Stimulated activated memory B cell treated with anti-CD40 and anti-IgM and Interleukin-4, amounts not matched to agents 10 μg/mL and 1 μg/mL and 100 μg/mL, for 72 hours (primary cell): ENCODE measurements at regions not wholly inside any gene's neighbourhood (a gene's known extent, or its start where the extent isn't known, plus 50 kb on each side); places are given as distances from the start of the nearest gene placed in this dataset.

Experiments
- ATAC-seq: fragments of 150-1000 bp; cut with Tn5 transposase; 2 replicates; pipeline ENCODE4 v1.10.0; 2021
- H3K27ac Mint-ChIP-seq: one replicate; pipeline ENCODE4 v1.8.0; 2022; ENCODE audit warnings: mild to moderate bottlenecking, mixed read lengths
- H3K27me3 Mint-ChIP-seq: one replicate; pipeline ENCODE4 v1.8.0; 2022; ENCODE audit warnings: mixed read lengths
- H3K36me3 Mint-ChIP-seq: one replicate; pipeline ENCODE4 v1.8.0; 2022; ENCODE audit warnings: mixed read lengths
- H3K4me1 Mint-ChIP-seq: one replicate; pipeline ENCODE4 v1.8.0; 2022; ENCODE audit warnings: mixed read lengths
- H3K4me3 Mint-ChIP-seq: one replicate; pipeline ENCODE4 v1.8.0; 2022; ENCODE audit warnings: mild to moderate bottlenecking, moderate library complexity, mixed read lengths
- H3K9me3 Mint-ChIP-seq: one replicate; pipeline ENCODE4 v1.8.0; 2022; ENCODE audit warnings: mixed read lengths

DNA sequence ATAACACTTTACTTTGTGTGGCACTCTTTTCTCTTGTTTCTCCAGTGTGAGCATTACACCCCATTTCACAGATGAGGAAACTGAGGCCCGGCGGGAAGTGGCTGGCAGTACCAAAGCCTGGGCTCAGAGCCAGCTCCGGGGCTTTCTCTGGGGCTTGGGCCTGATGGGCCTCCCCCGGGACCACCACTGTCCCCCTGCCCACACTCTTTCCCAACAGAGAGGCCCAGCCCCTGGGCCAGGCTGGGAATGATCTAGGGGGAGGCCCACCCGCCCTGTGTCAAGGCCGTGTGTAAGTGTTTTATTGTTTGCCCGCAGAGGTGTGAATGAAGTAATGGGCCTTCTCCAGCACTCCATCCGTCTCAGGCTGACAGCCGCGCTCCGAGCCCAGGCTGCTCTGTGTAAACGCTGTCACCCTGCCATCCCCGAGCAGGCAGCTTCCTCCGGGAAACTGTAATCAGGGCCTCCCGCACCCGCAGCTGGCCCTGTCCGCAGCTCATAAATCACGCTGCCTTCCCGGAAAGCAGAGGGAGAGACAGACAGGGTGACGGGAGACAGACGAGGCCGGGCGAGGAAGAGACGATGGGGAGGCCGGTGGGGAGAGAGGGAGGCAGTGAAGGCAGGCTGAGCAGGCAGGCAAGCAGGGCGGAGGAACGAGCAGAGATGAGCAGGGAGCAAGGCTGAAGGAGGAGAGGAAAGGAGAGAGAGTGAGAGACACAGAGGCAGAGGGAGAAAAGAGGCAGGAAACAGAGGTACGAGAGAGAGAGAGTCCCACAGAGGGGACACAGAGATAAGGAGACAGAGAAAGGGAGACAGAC lies 109.7 kb upstream of the ZBTB40 start:
- H3K36me3 Mint-ChIP-seq, result no peaks in the 10 kb centered on the region
- H3K4me3 Mint-ChIP-seq, result no peak overlapping the region
- H3K27ac Mint-ChIP-seq, result no peak overlapping the region
- H3K27me3 Mint-ChIP-seq, result peaks cover 53% of the 10 kb centered on the region
- H3K9me3 Mint-ChIP-seq, result no peaks in the 10 kb centered on the region
- H3K4me1 Mint-ChIP-seq, result peaks cover 7% of the 10 kb centered on the region
- no peak for ATAC-seq

DNA sequence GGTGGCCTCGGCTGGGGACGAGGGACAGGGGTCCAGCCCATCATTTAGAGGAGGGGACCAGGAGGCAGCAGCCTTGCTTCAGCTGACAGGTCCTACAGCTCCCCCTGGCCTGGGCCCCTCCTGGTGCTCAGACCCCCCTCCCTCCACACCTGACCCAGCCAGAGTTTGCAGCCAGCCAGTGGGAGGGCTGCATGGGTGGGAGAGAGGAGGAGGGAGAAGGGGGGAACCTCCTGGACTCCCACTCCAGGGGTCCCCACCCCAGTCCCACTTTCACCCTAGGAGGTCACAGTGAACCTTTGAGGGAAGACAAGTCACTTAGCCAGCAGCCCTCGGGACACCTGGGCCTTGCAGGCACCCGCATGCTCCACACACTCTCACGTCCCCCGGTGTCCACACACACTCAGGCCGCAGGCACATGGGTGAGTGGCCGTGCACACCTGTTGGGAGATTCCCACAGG lies 108.9 kb upstream of the ZBTB40 start:
- no peak for ATAC-seq
- Mint-ChIP-seq H3K27ac (no peak overlapping the region), H3K4me3 (no peak overlapping the region)

DNA sequence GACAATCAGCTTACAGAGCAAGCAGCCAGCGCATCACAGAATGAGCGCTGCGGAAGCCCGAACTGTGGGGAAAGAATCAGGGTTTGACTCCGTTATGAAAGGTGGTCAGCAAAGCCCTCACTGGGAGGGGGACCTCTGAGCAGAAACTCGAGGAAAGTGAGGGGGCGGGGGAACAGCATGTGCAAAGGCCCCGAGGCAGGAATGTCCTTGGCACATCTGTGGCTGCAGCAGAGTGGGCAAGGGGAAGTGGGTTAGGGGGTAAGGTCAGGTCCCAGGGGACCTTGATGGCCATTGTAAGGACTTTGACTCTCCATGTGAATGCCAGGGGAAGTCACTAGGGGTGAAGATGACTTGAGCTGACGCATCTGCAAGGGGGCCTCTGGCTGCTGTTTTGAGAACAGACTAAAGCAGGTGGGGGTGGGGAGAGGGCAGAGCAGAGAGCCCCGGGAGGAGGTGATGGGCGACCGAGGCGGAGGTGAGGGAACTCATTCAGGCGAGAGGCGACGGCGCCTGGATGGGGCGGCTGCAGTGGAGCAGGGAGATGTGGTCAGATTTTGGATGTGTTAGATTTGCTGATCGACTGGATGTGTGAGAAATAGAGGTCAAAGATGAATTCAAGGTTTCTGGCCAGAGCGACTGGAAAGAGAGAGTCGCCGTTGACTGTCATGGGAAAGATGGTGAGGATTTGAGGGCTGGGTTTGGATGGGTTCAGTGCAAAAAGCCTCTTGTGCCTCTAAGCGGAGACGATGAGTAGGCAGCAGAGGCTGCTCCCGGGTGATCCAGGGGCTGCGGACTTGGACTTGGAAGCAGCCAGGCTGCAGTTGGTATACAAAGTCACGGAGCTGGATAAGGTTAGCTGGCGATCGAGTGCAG lies 108.0 kb upstream of the ZBTB40 start:
- ATAC-seq, result no peak
- H3K36me3 Mint-ChIP-seq, result no peaks in the 10 kb centered on the region
- peaks cover 63% of the 10 kb centered on the region for H3K27me3 Mint-ChIP-seq
- no peak overlapping the region for H3K27ac Mint-ChIP-seq
- H3K4me1 Mint-ChIP-seq, result peaks cover 7% of the 10 kb centered on the region
- no peaks in the 10 kb centered on the region for H3K9me3 Mint-ChIP-seq
- no peak overlapping the region for H3K4me3 Mint-ChIP-seq

More for the DNA sequence above, 108.9 kb upstream of the ZBTB40 start:
- peaks cover 54% of the 10 kb centered on the region for H3K27me3 Mint-ChIP-seq
- peaks cover 7% of the 10 kb centered on the region for H3K4me1 Mint-ChIP-seq
- H3K36me3 Mint-ChIP-seq, result no peaks in the 10 kb centered on the region
- H3K9me3 Mint-ChIP-seq, result no peaks in the 10 kb centered on the region

DNA sequence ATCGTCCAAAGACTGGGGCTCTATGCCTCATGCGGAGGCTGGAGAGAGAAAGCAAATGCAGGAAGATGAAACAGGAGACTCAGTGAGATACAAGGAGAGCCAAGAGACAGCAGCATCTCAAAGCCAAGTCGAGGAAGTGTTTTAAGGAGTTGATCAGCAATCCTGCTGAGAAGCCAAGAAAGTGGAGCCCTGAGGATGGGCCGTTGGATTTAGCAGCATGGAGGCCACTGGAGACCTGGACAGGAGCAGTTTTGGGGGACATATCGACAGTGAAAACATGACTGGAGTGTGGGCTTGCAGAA lies 107.4 kb upstream of the ZBTB40 start:
- peaks cover 69% of the 10 kb centered on the region for H3K27me3 Mint-ChIP-seq
- no peak overlapping the region for H3K27ac Mint-ChIP-seq
- no peaks in the 10 kb centered on the region for H3K9me3 Mint-ChIP-seq
- no peaks in the 10 kb centered on the region for H3K36me3 Mint-ChIP-seq
- H3K4me1 Mint-ChIP-seq, result peaks cover 7% of the 10 kb centered on the region
- no peak overlapping the region for H3K4me3 Mint-ChIP-seq
- no peak for ATAC-seq

DNA sequence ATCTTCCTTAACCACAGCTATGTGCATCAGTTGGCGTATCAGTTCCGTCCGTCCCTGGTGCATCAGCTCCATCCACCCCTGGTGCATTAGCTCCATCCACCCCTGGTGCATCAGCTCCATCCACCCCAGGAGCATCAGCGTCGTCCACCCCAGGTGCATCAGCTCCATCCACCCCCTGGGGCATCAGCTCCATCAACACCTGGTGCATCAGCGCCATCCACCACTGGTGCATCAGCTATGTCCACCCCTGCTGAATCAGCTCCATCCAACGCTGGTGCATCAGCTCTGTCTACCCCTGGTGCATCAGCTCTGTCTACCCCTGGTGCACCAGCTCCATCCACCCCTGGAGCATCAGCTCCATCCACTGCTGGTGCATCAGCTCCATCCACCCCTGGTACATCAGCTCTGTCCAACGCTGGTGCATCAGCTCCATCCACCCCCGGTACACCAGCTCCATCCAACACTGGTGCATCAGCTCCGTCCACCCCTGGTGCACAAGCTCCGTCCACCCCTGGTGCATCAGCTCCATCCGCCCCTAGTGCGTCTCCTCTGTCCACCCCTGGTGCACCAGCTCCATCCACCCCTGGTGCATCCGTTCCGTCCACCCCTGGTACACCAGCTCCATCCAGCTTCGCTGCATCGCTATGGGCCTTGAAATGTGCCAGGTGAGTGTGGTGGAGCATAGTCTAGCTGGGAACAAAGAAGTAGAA lies 106.6 kb upstream of the ZBTB40 start:
- Mint-ChIP-seq H3K9me3 (no peaks in the 10 kb centered on the region), H3K4me1 (peaks cover 7% of the 10 kb centered on the region), H3K27me3 (peaks cover 72% of the 10 kb centered on the region), H3K27ac (no peak overlapping the region), H3K4me3 (no peak overlapping the region), H3K36me3 (no peaks in the 10 kb centered on the region)
- peak; percentile 14 for ATAC-seq

DNA sequence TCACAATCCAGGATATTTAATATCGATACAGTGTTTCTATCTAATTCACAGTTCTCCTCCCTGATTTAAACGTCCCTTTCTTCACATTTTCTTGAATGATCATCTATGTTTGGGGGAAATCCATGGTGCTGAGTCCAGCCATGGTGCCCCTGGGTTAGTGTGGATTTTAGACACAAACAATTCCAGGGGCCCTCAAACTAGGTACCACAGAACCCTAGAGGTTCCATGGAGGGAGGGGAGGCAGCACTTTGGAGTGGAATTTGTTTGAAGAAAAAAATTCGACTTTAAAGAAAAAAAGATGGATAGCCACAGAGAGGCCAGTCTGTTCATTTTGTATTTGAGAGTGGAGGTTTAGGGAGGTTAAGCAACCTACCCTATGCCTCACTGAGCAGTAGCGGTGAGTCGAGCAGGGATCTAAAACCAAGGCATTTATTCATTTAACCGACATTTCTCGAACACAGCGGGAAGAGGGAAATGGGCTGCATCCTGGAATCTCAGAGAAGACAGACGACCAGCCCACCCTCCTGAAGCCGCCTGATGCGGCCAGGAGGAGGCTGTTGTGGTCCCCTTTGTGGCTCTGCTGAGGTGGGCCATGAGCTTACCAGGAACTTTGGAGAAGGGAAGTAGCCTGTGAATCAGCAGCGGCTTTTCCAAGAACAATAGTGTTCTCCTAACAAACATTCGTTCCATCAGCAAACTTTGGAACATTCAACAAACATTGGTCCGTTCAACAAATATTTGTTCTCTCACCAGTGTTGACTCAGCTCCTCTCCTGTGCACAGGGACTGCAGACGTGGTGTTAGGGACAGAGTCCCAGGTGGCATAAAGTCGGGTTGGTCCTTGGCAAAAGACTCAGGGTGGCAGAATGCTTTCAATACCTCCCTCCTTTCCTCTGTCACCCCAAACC lies 103.5 kb upstream of the ZBTB40 start:
- Mint-ChIP-seq H3K27me3 (peaks cover 85% of the 10 kb centered on the region), H3K4me1 (peaks cover 14% of the 10 kb centered on the region), H3K36me3 (no peaks in the 10 kb centered on the region), H3K4me3 (no peak overlapping the region), H3K27ac (no peak overlapping the region), H3K9me3 (no peaks in the 10 kb centered on the region)
- ATAC-seq, result no peak

DNA sequence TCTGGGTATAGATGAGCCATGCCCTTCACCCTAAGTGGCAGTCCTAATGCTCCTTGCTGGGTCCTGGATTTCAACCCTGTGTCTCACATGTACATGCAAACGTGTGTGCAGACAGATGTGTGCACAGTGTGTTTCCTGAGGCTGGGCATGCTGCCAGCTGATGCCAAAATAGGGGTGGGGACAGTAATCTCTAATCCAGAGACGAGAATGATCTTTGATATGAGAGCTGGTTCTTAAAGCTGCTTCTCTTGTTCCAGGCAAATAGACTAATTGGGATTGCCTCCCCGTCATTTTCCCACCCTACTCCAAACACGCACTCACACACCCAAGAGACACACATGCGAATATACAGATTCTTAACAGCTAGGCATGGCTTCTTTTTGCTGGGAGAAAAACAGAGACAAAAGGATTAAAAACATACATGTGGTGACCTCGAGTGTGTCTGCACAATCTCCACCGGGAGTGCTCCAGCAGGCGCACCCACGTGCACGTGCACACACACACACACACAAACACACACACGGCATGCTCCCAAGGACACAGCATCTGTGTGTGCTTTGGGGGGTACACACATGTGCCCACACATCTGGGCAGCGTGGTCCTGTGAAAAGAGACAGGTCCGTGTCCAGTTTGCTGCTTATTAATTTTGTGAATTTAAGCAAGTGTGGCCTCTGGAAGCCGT lies 102.1 kb upstream of the ZBTB40 start:
- Mint-ChIP-seq H3K27ac (no peak overlapping the region), H3K27me3 (peaks cover 73% of the 10 kb centered on the region), H3K4me1 (peaks cover 14% of the 10 kb centered on the region), H3K4me3 (no peak overlapping the region), H3K36me3 (no peaks in the 10 kb centered on the region), H3K9me3 (no peaks in the 10 kb centered on the region)
- ATAC-seq, result no peak

DNA sequence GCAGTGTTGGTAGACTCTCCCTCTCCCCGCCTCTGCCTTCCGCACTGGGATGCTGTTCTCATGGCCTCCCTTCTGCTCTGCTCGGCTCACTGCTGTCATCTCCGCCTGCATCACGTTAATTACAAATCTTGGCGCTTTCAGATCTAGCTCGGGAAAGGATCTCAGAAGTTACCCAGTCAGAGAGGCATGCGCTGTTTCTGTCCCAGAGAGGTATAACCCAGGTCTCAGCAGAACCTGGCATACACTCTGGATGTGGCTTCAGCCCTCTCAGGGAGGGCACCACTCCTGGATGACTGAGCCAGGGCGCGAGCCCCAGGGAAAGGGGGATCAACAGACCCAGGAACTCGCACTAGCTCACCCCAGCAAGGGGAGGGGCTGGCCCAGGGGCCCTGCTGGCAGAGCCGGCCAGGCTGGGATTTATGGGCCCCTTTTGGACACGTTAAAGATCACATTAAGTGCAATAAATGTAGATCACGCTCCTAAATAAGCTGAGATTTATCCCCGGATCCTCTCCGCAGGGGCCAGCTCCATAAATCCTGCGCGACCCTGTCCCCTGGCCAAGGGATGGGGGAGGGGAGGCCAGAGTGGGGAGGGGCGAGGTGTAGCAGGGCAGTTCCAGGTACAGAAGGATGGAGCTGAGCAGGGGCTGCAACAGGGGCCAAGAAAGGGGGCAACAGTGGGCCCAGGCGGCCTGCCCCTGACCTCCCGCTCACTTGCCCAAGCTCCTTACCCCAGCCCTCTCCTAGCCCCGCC lies 101.3 kb upstream of the ZBTB40 start:
- Mint-ChIP-seq H3K36me3 (no peaks in the 10 kb centered on the region), H3K27me3 (peaks cover 64% of the 10 kb centered on the region), H3K4me3 (no peak overlapping the region), H3K27ac (no peak overlapping the region), H3K9me3 (no peaks in the 10 kb centered on the region), H3K4me1 (peaks cover 14% of the 10 kb centered on the region)
- ATAC-seq, result peak; percentile 28

DNA sequence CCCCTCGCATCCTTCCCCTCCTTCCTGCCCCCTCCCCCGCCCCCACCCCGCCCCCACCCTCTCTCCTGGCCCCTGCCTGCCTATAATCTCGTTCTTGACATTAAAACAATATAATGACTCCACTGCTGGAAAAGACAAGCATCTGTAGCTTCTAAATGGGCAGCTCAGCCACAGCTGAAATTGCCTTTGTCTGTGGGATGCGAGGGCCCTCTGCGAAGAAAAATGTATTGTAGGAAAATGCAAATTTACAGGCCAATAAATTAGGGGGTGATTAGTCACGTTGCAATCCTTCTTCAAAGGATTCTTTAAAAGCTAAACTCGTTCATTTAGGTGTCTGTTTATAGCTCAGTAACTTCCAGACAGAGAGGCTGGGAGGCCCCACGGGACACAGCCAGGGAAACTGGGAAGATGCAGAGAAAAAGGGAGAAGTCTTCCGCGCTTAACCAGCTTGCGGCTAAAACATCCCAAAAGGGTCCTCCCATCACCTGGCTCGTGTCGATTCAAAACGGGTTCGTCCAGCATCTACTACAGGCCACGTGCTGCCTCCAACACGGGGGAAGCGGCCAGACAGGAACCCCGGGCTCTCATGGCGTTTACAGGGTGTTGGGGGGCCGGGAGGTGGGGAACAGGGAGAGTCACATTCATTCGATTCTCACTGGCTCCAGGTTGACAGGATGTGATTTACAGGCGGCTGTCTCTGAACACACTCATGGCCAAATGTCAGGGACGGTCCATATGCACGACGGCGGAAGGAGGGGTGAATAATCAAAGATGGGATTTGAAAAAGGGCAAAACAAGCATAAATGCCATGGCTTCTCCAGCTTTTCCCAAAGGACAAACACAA lies 100.5 kb upstream of the ZBTB40 start:
- Mint-ChIP-seq H3K9me3 (no peaks in the 10 kb centered on the region), H3K4me1 (peaks cover 14% of the 10 kb centered on the region), H3K36me3 (no peaks in the 10 kb centered on the region), H3K27me3 (peaks cover 62% of the 10 kb centered on the region), H3K4me3 (no peak overlapping the region), H3K27ac (no peak overlapping the region)
- no peak for ATAC-seq

DNA sequence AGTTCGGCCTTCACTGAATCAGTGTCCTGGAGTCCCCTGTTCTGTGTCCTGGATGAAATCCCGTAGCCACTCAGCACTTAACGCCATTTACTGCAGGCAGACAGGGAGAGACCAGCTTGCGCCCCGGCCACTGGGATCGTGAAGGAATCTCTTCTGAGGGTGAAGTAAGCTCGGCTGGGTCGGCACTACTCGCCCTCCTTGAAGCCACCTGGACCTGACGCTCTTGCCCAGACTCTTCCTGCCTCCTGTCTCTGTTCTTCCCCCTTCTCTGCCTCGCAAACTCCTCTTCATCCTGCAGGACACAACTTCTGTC lies 99.9 kb upstream of the ZBTB40 start:
- Mint-ChIP-seq H3K4me3 (no peak overlapping the region), H3K27me3 (peaks cover 61% of the 10 kb centered on the region), H3K4me1 (peaks cover 14% of the 10 kb centered on the region), H3K9me3 (no peaks in the 10 kb centered on the region), H3K36me3 (no peaks in the 10 kb centered on the region), H3K27ac (no peak overlapping the region)
- ATAC-seq, result no peak

DNA sequence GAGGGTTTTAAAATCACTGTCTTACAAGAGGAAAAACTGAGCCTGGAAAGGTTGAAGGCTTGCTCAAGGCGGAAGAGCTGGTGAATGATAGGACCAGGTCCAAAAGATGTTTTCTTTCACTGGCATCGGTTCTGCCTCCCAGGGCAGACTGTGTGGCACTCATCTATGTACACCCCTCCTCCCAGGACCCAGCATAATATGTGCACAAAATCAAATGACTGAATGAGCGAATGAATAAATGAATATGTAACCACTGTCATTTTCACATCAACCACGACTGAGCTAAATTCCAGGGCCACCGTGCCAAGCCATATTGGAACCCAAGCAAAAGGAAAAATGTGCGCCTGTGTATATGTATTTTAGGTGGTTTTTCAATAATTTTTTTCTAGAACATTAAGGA lies 99.3 kb upstream of the ZBTB40 start:
- Mint-ChIP-seq H3K27ac (no peak overlapping the region), H3K4me3 (no peak overlapping the region), H3K27me3 (peaks cover 65% of the 10 kb centered on the region), H3K9me3 (no peaks in the 10 kb centered on the region), H3K36me3 (no peaks in the 10 kb centered on the region), H3K4me1 (peaks cover 14% of the 10 kb centered on the region)
- no peak for ATAC-seq

DNA sequence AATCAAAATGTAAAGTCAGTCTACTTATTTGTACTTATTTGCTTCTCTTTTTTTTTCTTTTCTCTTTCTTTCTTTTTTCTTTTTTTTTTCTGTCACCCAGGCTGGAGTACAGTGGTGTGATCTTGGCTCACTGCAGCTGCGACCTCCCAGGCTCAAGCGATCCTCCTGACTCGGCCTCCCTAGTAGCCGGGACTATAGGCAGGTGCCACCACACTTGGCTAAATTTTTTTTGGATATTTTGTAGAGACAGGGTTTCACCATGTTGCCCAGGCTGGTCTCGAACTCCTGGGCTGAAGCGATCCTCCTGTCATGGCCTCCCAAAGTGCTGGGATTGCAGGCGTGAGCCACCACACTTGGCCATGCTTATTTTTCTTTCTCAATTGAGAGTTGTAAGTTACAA lies 98.8 kb upstream of the ZBTB40 start:
- H3K27me3 Mint-ChIP-seq, result peaks cover 69% of the 10 kb centered on the region
- ATAC-seq, result no peak
- no peak overlapping the region for H3K27ac Mint-ChIP-seq
- peaks cover 14% of the 10 kb centered on the region for H3K4me1 Mint-ChIP-seq
- H3K9me3 Mint-ChIP-seq, result no peaks in the 10 kb centered on the region
- H3K4me3 Mint-ChIP-seq, result no peak overlapping the region
- H3K36me3 Mint-ChIP-seq, result no peaks in the 10 kb centered on the region

DNA sequence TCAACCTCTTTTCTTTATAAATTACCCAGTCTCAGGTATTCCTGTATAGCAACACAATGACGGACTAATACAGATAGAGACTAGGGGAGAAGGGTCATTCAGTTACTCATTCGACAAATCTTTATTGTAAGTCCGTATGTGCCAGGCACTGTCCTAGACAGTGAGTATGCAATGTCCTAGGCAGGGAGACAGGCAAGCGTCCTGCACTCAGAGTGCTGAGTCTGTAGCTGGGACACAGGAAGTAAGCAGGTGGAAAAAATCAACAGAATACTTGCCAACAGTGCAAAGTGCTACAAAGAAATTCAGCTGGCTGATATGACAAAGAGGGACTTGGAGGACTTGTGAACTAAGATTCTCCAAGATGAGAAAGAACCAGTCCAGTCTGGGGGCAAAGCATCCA lies 92.2 kb upstream of the ZBTB40 start:
- H3K4me3 Mint-ChIP-seq, result no peak overlapping the region
- H3K27me3 Mint-ChIP-seq, result peaks cover 65% of the 10 kb centered on the region
- no peak overlapping the region for H3K27ac Mint-ChIP-seq
- ATAC-seq, result no peak
- H3K9me3 Mint-ChIP-seq, result no peaks in the 10 kb centered on the region
- H3K36me3 Mint-ChIP-seq, result no peaks in the 10 kb centered on the region
- H3K4me1 Mint-ChIP-seq, result no peaks in the 10 kb centered on the region
